BE2C (cell line): ENCODE measurements at regions not wholly inside any gene's neighbourhood (a gene's known extent, or its start where the extent isn't known, plus 50 kb on each side); places are given as distances from the start of the nearest gene placed in this dataset.

Source experiments
- DNase-seq: peaks from one replicate; pipeline ENCODE4 v3.0.0-alpha.2; 2020
- H3K27me3 ChIP-seq: fragments of 250-450 bp; sonication (Bioruptor Pico); 2 replicates; pipeline ENCODE4 v1.5.1; 2020; ENCODE audit warnings: mild to moderate bottlenecking
- H3K36me3 ChIP-seq: fragments of 250-450 bp; sonication (Bioruptor Pico); 2 replicates; pipeline ENCODE4 v1.5.1; 2020; ENCODE audit warnings: mild to moderate bottlenecking
- H3K4me1 ChIP-seq: fragments of 250-450 bp; sonication (Bioruptor Pico); 2 replicates; pipeline ENCODE4 v1.5.1; 2020
- H3K4me3 ChIP-seq: 2 replicates; pipeline ENCODE4 v1.5.1; 2011; ENCODE audit warnings: low read depth, low read length
- H3K9me3 ChIP-seq: fragments of 250-450 bp; sonication (Bioruptor Pico); 2 replicates; pipeline ENCODE4 v1.5.1; 2020
- TF ChIP-seq, protein P1 (sequence below): IDR thresholded peaks from 2 replicates; pipeline ENCODE4 v1.5.1; 2012; ENCODE audit warnings: mild to moderate bottlenecking, low read depth, low read length

DNA sequence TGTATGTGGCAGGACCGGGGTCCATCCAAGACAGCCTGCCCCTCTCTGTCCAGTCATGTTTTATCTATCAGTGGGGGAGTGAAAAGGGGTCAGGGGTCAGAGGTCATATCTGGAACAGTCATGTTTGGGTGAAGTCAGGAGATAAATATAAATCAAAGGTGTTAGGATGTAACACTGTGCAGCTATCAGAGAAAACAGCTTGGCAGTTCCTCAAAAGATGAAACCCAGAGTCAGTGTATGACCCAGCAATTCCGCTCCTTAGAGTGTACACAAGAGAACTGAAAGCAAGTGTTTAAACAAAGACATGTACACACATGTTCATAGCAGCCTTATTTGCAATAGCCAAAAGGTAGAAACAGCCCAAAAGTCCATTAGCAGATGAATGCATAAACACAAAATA is 361.3 kb downstream of the FOXL1 start:
- Histone ChIP-seq H3K4me1 (no peaks in the 10 kb centered on the region), H3K4me3 (no peak overlapping the region), H3K27me3 (peaks cover 6% of the 10 kb centered on the region; the same call in 1 of the 2 replicates), H3K36me3 (no peaks in the 10 kb centered on the region), H3K9me3 (no peaks in the 10 kb centered on the region)
- no peak for DNase-seq
- TF ChIP-seq, protein P1, sequence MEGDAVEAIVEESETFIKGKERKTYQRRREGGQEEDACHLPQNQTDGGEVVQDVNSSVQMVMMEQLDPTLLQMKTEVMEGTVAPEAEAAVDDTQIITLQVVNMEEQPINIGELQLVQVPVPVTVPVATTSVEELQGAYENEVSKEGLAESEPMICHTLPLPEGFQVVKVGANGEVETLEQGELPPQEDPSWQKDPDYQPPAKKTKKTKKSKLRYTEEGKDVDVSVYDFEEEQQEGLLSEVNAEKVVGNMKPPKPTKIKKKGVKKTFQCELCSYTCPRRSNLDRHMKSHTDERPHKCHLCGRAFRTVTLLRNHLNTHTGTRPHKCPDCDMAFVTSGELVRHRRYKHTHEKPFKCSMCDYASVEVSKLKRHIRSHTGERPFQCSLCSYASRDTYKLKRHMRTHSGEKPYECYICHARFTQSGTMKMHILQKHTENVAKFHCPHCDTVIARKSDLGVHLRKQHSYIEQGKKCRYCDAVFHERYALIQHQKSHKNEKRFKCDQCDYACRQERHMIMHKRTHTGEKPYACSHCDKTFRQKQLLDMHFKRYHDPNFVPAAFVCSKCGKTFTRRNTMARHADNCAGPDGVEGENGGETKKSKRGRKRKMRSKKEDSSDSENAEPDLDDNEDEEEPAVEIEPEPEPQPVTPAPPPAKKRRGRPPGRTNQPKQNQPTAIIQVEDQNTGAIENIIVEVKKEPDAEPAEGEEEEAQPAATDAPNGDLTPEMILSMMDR = no peak

DNA sequence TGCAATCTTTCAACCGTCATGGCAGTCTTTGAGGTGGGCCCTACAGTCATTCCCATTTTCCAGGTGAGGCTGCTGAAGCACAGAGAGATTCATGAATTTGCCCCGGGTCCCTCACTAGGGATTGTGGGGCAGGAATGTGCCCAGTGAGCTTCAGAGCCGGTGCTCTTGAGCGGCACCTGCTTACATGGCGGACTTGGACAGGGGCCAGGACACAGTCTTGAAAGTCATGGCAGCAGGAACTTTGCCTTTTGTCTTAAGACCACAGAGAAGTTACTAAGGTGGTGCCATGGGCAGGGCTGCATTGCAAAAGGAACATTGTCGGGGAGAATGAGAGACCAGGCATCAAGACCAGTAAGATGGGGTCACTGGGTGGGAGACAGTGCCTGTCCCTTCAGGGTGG is 363.4 kb downstream of the FOXL1 start:
- no peak for DNase-seq
- Histone ChIP-seq H3K27me3 (no peaks in the 10 kb centered on the region), H3K4me3 (no peak overlapping the region), H3K9me3 (no peaks in the 10 kb centered on the region), H3K4me1 (no peaks in the 10 kb centered on the region), H3K36me3 (no peaks in the 10 kb centered on the region)
- TF ChIP-seq, protein P1 = no peak

DNA sequence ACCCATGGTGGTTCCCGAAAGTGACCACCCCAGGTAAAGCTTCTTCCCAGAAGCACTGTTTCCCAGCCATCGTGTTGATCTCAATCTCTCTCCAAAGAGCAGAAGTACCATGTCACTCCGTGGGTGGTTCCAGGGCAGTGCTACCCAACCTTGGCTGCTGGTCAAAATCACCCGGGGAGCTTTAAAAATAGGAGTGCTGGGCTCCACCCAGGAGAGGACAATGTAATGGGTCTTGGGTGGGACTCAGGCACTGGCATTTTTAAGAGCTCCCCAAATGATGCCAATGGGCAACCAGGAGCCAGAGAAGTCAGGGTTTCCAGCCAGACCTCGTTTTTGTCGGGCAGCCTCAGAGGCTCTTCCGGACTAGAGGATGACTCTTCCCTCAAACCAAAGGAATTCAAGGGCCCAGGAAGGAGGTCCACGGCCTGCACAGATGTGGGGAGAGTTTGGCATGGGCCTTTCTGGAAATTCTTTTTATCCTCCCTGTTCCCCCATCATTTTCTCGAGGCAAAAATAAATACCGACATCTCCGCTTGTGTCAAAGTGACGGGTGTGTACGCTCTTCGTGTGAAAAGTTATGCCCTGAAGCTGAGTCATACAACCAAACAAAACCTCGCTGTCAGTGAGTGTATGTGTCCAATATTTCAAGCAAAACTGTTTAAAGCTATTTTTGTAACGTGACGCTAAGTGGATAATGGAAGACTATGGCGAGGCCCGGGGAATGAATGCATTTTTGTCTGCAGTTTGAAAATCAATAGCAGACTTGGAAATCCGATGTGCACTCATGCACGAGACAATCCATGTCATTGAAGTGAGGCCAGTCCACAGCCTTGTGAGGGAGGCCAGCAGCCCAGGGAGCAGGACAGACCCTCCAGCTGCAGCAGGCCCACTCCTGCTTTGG is 364.1 kb downstream of the FOXL1 start:
- TF ChIP-seq, protein P1 = no peak
- DNase-seq = no peak
- H3K4me3 ChIP-seq = no peak overlapping the region

DNA sequence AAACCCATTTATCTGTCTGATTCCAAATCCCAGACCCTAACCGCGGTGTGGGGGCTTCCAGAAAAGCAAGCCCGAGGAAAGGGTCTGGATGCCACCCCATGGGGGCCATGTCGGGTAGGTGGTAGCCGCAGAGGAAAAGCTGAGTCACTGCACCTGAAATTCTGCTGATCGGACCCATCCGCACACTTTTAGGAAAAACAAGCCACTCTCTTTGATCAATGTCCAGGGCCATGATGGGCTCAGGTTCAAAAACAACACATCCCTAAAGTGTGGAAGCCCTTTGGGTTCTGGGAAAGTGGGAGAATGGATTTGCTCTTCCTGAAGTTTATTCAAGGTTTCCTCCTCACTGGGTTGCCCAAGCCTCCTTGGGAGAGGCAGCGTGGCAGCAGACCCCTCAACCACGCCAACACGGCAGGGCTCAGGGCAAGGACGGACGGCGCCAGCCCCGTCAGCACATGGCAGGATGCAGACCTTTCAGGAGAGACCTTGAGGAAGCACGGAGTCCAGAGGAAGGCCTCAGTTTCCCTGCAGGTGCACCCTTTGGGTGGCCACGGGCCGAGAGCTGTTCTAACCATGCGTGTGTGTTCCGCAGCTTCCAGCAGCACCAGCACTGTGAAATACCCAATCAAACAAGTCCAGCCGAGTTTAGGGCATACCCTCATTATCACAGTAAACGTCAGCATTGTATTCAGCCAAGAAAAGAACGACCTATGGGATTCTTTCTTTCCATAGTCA is 367.0 kb downstream of the FOXL1 start:
- DNase-seq = no peak
- Histone ChIP-seq H3K9me3 (no peaks in the 10 kb centered on the region), H3K27me3 (no peaks in the 10 kb centered on the region), H3K4me3 (no peak overlapping the region), H3K4me1 (no peaks in the 10 kb centered on the region), H3K36me3 (no peaks in the 10 kb centered on the region)
- TF ChIP-seq, protein P1 = no peak

More for the DNA sequence above, 364.1 kb downstream of the FOXL1 start:
- Histone ChIP-seq H3K9me3 (no peaks in the 10 kb centered on the region), H3K27me3 (no peaks in the 10 kb centered on the region), H3K4me1 (no peaks in the 10 kb centered on the region), H3K36me3 (no peaks in the 10 kb centered on the region)

DNA sequence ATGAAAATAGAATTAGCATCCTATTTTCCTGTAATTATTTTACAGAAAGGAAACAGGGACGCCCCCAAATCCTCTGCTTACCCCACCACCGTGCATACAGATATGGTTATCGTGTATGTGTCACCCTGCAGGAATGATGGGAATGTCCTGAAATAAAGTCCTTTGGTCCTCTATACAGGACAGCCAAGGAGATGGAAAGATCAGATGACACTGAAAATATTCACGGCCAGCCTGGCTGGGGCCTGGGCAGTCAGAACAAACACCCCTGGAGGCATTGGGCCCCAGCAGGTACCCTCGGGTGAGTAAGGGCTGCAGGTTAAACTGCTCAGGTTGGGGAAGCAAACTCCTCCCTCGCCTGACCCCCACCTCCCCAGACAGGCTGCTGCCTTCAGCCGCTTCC is 368.0 kb downstream of the FOXL1 start:
- Histone ChIP-seq H3K4me3 (no peak overlapping the region), H3K4me1 (no peaks in the 10 kb centered on the region), H3K9me3 (no peaks in the 10 kb centered on the region), H3K27me3 (no peaks in the 10 kb centered on the region), H3K36me3 (no peaks in the 10 kb centered on the region)
- TF ChIP-seq, protein P1 = no peak
- DNase-seq = no peak

DNA sequence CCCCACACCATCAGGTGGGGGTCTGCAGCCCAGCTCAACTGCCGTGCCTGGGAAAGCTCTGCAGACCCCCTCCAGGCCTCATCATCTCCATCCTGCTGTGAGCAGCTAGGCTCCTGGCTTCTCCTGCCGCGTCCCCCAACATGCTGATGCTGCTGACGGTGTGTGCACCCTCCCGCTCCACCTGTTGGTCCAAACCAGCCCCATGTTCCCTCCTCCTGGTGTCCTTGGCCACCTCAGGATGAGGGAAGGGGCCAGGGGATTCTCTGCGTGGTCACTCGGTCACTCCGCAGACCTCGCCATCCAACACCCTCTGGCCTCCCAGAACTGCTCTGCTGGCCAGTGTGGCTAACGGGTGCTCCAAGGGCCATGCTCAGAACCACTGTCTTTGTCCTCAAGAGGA is 368.6 kb downstream of the FOXL1 start:
- no peaks in the 10 kb centered on the region for H3K9me3 ChIP-seq
- DNase-seq = no peak
- TF ChIP-seq, protein P1 = no peak
- H3K4me1 ChIP-seq = no peaks in the 10 kb centered on the region
- H3K27me3 ChIP-seq = no peaks in the 10 kb centered on the region
- no peak overlapping the region for H3K4me3 ChIP-seq
- H3K36me3 ChIP-seq = no peaks in the 10 kb centered on the region
